NCI-H2081 (cell line): ENCODE measurements at regions not wholly inside any gene's neighbourhood (a gene's known extent, or its start where the extent isn't known, plus 50 kb on each side); places are given as distances from the start of the nearest gene placed in this dataset.

Source experiments
- DNase-seq, 2 experiments: peaks; one replicate each; lab custom pipeline; 2025; lab: John Stamatoyannopoulos, UW

DNA sequence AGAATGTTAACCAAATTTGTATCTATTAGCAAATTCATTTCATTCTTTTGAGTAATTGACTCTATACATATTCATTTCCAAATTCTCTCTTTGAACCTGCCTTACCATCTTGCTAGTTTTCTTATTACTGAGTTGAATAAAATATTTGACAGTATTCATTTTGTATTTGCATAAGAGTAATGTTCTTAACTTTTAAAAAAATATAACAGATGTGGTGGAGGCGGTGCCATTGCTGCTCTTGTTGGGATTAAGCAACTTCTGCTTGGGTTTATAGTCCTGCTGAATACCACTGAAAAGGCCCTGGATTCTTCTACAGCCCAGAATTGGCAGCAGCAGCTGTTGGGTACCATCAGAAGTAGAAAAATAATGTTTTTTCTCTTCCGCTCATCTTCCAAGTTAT is 148.9 kb upstream of the PEX5L start:
- DNase-seq, result no peak

DNA sequence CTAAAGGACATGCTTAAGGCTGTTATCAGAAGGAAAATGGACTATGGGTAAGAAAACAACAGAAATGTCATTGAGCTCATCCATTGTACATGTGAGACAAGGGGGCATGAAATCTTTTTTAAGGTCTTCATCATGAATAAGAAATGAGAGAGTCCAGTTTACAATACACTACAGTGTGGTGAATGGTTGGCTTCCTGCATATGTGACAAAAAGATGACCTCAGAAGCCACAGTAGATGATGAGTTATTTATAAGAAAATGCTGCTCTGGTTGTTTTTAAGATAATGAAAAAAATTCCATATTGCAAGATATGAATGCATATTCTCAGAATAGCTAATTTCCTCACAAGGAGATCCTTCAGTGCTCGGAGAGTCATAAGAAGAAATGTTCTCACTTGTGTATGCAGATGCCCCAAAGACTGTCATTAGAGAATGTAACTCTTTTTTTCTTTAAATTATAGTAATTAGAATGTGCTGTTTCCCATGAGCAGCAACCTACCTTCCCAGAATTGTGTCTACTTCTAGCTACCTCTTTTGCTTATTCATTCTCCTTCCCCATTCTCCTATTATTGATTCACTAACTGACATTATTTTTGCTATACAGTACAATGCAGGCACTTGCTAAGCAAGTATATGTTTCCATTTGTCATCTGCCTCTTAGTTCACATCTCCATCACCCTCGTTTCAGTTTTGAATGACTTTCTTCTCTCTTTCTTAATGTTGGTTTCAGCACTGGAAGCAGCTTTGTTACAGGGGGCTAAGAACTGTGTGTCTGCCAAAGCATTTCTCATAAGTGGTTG is 152.0 kb upstream of the PEX5L start:
- no peak for DNase-seq

- DNase-seq, result no peak
Observed at GRCh38 chr3:180189310-180189648, 152.5 kb upstream of the PEX5L start.

- no peak for DNase-seq
Observed at GRCh38 chr3:180196658-180197057, 159.9 kb upstream of the PEX5L start.

GRCh38 chr3:180199417-180199995 is 162.8 kb upstream of the PEX5L start:
- DNase-seq, result peak in 1 of 2 experiments; percentile 52

DNA sequence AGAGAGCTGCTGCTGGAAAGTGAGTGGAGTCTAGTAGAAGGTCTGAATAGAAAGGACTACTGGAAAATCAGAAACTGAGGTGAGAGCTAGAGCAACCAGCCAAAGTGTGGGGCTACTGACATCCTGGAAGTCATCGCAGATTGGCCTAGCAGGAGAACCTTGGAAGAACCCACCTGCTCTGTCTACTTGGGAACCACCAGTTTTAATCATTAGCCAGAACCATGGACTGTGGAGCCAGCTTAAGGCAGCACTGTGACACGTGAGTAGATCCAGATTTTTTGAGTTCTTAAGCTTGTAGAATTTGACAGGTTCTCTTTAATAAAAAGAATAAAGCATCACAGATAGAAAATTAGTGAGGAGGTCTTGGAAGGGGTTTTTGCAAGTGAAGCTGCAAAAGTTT is 179.1 kb upstream of the PEX5L start:
- DNase-seq, result no peak

DNA sequence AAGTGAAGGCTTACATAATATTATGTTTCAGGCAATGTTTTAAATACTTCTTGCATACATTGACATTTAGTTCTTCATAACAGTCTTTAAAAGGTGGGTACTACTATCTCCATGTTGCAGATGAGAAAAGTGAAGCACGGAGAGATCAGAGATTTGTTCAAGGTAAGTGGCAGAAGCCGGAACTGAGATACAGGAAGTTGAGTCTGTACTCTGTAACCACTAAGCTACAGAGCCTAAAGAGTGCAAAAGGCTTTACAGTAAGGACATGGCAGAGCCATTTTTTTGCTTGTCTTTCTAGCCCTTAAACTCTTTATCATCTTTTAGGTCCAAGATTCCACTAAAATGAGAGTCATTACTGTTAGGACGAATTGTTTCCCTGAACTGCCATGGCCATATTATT is 186.5 kb upstream of the PEX5L start:
- no peak for DNase-seq

GRCh38 chr3:180229113-180229512 is 192.4 kb upstream of the PEX5L start:
- DNase-seq, result no peak

DNA sequence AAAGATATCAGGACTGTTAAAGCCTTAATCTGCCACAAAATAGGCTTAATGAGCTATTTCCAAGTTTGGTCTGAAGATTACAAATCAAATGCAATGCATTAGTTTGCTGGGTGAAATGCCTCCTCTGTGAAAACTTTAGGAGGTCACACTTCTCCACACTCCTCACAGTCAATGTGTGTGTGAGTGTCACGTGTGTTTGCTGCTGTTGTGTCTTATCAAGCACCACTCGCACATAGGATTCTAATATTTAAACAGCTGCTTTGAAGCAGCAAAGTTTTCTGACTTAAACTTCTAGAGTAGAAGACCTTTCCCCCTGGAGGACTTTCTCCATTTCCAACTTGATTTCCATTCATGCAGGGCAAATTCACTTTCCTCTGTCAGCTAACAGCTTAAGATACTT is 203.2 kb upstream of the PEX5L start:
- no peak for DNase-seq

DNA sequence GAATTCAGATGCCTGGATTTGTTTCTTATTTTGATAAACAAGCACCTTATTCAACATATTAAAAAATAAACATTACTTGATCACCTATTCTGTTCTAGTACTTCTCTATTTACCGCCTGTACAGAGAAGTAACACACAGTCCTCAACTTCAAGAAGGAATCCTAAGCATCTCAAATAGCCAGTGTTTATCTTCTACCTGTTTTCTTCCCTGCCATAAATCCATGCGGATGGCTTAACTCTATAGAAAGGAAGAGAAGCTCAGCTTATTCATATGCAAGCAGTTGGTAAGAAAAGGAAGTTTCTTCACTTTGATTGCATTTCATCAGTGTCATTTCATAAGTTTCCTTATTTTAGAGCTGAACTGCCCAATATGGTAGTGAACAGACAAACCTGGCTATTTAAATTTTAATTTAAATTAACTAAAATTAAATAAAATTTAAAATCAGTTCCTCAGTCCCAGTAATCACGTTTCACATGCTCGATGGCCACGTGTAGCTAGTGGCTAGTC is 210.0 kb upstream of the PEX5L start:
- no peak for DNase-seq

DNA sequence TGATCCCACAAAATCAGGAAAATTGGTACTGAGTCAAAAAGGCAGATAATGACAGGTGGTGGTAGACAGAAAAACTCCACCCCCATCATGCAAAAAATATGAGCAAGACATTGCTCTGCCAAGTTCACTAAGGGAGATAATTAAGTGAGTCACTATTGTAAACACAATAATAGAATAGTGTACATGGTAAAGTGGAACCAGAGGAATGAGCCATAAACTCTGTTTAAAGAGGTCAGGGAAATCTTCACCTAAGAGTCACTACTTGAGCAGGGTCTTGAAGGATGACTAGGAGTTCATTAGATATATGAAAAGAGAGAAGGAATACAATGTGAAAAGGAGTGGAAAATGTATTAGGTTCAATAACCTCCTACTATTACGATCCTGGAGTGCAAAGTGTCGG is 213.4 kb upstream of the PEX5L start:
- DNase-seq, result peak; percentile 14 to 64

GRCh38 chr3:180252683-180253082 is 215.9 kb upstream of the PEX5L start:
- peak; percentile 61 to 86 for DNase-seq

DNA sequence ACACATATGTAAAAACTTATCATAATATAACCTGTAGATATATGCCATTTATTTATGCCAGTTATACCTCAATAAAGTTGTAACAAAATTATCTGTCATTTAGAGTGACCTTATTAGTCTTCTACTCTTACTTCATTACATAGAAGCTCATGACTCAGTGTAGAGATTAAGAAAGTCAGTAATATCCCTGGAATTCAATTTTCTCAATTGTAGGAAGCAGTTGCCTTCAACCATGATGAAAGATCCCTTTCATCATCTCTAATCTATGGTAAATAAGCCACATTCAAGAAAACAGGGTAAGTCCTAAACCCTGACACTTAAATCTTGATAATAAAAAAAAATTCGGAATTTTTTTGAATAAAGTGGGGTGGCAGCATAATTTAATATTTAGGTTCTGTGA is 216.5 kb upstream of the PEX5L start:
- DNase-seq, result no peak

- no peak for DNase-seq
Observed at GRCh38 chr3:180264479-180264878, 227.7 kb upstream of the PEX5L start.

DNA sequence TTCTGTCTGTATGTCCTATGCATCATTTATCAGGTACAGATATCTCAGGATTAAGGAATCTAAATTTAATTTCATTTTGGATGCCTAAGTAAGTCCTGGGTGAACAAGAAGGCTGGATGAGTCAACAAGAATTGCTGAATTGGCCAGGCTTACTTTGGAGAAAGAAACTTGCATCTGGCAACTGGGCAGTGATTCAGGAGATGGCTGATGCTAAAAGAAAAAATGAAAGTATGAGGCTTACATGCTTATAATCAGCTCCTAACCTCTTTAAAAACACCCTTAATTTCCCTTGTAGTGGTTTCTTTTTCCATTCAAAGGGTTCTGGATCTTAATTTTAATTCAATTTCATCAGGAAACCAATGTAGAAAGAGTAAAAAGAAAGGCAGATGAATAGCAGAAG is 228.8 kb upstream of the PEX5L start:
- no peak for DNase-seq

DNA sequence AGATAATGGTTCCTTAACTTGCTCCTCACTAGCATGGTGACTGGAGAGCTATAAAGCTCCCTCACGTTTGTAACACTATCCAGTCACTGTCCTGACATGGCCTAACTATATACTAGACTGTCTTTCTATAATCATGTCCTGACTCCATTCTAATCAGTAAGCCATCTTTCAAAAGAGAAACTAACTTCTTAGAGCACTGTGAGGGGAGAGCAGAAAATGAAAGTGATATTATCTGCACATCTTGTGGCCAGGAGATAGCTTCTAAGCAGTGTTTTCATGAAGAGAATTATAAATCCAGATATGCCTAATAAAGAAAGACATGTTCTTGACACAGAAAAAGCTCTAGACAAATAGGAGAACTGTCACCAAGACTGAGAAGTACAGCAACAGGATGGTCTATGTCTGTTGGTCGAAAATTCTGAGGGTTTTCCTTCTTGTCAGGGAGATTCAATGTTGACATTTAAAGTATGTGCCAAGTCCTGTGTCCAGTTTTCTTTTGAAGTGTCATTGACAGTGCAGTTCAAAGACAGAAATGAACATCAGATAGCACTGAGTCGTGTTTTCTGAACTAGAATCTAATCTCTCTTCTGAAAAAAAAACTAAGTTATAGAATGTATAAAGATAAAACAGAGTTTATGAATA is 230.6 kb upstream of the PEX5L start:
- no peak for DNase-seq

DNA sequence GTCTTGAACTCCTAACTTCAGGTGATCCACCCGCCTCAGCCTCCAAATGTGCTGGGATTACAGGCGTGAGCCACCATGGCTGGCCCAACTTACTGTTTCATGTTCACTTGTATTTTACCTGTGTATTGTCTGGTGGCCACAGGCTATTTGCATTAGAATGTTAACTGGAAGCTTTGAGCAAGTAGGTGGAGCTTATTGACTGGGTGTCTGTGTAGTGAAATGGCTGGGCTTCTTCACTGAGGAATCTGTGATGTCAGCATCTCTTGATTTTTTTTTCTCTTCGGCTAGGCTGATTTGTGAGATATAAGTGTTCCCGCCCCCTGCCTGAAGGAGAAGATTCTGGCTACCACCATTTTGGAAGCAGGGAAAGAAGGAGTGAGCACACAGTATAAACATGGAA is 237.8 kb upstream of the PEX5L start:
- DNase-seq, result no peak

DNA sequence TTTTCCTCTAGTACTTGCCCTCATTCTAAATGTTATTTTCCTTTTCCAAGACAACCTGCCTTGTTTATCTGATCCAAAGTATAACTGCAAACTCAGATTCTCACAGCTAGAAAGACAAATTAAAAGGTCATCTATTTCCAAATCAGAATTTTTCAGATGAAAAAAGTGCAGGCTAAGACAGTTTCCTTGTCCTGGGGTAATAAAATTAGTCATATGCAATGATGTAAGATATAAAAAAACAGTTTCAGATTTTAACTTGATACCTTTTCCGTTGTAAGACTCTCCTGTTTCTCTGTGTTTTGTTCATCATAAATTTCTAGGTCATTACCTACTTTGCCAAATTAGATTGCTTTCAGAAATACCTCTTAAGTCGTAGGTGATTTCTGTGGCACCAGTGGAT is 238.4 kb upstream of the PEX5L start:
- DNase-seq, result no peak

GRCh38 chr3:180277041-180277440 is 240.3 kb upstream of the PEX5L start:
- no peak for DNase-seq

DNA sequence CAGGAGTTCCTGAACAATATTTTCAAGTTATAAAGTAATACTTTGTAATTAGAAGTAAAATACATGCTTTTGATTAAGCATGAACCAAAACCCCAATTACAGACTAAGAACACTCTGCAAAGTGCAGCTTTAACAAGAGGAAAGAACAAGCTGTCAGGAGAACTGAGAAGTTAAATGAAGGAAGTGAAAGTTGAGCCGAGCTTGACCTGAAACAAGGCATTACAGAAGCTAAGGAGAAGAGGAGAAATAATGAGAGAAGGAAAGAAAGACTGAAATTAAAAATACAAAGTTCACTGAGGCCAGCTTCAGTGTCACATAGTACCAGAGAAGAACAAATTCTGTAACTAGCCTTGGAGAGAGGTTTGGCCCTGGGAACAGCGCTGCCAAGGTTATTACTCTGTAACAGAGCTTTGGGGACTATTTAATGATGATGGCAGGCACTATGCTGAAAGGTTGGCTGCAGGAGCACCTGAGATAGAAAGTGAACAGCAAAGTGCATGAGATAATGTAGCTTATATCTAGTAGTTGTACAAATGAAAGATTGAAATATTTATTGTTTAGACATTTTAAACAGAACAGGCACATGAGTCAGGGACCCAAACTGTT is 241.9 kb upstream of the PEX5L start:
- no peak for DNase-seq

GRCh38 chr3:180280555-180280954 is 243.8 kb upstream of the PEX5L start:
- no peak for DNase-seq

- no peak for DNase-seq
Observed at GRCh38 chr3:180282386-180282785, 245.6 kb upstream of the PEX5L start.

DNA sequence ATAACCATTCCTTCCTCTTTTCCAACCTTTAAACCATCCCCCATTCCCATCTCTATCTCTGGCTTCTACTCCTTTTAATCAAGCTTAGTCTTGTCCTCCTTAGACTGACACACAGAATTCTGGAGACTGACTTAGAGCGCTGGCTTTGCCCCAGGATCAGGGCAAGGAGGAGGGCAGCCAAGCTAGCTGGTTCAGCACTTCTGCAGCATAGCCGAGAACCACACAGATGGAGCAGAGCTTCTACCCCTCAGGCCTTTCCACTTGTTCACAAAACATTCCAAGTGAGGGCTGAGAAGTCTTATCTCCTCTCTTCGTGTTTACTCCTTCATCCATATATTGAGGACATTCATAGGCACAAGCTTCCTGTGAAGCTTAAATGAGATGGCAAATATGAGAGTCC is 246.5 kb upstream of the PEX5L start:
- DNase-seq, result no peak
